Fibroblast of skin of right quadriceps (primary cell): ENCODE measurements at regions not wholly inside any gene's neighbourhood (a gene's known extent, or its start where the extent isn't known, plus 50 kb on each side); places are given as distances from the start of the nearest gene placed in this dataset.

Source experiments
- DNase-seq: peaks from one replicate; pipeline ENCODE4 v3.0.0-alpha.2; 2013

- no peak for DNase-seq
Measured at GRCh38 chr2:104736026-104736425, 117.9 kb upstream of the POU3F3 start.

DNA sequence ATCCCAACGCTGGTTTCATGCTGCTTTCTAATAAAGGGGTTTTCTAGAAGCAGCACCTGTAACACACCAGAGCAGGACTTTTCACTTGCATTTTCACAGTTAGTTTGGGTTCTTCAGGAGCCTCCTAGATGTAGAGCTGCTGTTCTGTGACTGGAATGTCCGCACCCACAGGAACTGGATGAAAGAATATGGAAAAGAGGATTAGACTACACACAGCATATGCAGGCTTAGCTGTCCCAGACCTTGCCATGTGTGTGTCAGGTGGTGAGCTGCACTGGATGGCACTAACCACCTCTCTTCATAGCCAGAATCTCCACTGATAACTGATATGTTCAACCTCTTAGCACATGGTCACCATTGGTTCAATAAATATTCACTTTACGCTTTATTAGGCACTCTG lies 112.1 kb upstream of the POU3F3 start:
- no peak for DNase-seq

DNA sequence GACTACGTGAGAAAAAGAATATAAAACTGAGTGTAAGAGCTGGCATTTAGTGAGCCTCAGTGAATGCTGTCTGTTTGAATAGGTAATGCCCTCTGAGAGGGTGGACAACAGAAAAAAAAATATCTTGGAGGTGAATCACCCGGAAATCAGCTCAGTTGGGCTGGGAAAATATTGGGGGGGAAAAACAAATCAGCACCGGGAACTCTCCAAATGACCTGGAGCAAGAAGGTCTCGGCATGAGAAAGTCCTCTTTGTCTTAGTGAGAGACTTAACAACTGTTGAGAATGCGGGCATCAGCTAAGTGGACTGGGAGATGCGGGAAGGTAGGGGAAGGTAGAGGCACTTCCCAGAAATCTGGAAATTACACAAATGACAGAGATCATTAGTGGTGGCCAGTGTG lies 109.4 kb upstream of the POU3F3 start:
- DNase-seq = no peak

DNA sequence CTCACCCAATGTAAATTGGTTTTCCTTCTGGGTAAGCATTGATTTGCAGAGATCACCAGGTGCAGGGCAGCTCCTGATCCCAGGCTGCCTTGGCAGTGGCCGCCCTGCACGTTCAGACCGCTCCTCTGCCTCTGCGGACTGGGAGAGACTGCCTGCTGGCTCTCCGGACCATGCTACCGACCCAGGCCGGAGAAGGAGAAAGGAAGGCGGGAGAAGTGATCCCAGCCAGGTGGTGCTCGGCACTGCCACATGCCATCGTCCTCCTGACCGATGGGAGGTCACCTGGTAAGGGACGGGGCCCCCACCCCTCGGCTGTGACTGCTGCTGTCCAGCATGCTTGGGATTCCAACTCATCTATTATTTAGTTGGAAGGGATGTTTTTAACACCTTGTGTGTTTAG lies 108.1 kb upstream of the POU3F3 start:
- DNase-seq = no peak

DNA sequence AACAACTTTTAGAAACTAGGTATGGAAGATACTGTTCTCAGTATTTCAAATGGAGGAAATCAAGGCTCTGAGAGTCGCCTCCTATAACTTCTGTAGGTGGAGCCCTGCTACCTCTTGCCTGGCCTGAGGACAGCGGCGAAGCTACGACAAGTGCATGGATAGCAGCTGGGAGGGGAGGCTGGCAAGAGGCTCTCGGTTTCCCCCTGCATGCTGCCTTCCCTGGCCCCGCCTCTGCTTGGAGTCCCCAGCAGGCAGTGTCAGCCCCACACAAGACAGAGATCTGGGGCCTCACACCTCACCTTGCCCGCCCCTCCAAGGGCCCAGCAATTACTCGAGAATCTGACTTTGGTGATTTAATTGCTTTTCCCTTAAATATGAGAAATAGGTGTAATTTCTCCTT lies 107.6 kb upstream of the POU3F3 start:
- no peak for DNase-seq

- DNase-seq = no peak
Measured at GRCh38 chr2:104746858-104747257, 107.1 kb upstream of the POU3F3 start.

- no peak for DNase-seq
Measured at GRCh38 chr2:104749856-104750460, 104.0 kb upstream of the POU3F3 start.

DNA sequence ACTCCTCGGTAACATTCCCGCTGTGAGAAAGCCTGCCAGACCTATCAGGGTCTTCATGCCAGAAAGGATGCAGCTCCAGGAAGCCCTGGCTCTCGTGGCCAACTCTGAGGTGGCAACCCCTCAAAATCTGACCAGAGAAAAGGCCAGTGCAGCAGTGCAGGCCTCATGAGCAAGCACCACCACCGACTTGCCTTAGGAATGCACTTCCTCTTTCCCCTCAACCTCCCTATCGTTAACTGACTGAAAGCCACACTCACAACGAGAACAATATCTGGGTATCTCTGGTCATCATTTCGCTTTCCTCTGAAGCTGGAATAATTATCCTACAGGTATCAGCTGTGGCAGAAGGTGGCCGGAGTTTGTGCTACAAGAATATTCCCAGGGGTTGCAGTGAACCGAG lies 101.4 kb upstream of the POU3F3 start:
- DNase-seq = no peak

- DNase-seq = no peak
Measured at GRCh38 chr2:104755026-104755878, 98.7 kb upstream of the POU3F3 start.

DNA sequence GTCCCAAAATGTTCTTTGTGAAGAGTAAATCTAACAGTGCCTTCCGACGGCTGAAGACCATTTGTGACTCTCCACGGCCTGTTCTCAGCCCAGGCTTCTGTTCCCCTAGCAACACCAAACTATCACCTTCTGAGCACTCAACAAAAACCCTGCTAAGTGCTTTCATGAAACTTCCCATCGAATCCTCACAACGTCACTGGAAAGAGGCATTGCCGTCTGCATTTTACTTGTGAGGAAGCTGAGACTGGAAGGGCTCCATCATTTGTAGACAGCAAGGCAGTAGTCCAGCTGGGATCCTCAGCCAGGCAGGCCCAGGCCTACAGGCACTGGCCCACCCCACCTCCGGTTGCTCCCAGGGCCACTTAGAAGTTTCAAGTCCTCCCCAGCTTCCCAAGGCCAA lies 97.8 kb upstream of the POU3F3 start:
- no peak for DNase-seq

DNA sequence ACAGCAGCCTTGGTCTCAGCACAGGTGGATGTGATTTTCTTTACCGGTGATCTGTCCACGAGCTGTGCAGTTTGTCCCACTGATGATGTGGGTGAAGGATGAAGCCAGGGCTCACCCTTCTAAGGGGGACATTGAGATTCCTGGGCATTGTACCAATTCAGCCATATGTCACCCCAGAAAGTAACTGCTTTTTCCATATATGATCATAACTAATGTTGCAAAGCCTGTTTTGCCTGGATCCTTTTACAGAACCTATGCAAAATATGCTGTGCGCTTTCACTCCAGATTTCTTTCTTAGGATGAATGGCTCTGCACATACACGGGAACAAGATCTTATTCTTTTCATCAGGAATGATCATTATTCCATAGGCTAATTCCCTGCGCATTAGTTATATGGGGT lies 96.9 kb upstream of the POU3F3 start:
- no peak for DNase-seq

- DNase-seq = peak; percentile 28
Measured at GRCh38 chr2:104758199-104758620, 95.7 kb upstream of the POU3F3 start.

DNA sequence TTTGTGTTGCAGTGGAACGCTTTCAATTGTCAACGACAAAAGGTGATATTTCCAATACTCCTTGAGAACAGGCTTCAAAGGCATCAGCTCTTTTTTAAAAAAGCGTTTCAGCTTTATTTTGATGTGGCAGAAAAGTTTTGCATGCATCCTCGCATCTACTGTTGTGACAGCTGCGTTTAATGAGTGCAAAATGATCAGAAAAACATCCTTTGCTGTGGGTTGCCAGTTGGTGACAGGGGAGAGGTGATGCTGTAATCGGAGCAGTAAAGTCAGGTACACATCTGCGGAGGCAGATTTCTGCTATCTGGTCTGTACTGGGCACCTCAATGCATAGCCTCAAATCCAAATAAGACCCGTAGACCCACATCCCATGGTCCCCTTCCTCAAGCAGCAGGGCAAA lies 91.9 kb upstream of the POU3F3 start:
- no peak for DNase-seq

DNA sequence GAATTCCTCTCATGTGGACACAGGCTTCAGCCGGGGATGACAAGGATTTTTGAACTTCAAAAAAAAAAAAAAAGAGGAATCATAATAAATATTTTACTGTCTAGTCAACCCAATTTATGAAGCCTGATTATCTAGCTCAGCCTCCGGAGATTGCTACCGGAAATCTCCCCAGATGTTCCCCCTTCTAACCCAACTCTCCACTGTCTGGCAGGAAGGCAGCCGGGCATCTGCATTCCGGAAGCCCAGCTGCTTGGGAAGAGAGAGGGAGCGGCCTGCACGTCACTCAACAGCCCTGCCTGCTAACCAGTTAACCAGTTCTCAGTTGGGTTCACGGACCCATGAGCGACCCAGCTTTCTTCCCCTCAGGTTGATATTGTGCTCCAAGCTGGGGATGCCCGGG lies 87.2 kb upstream of the POU3F3 start:
- peak; percentile 55 for DNase-seq

GRCh38 chr2:104768694-104769093 lies 85.2 kb upstream of the POU3F3 start:
- DNase-seq = peak; percentile 55

- peak; percentile 77 for DNase-seq
Measured at GRCh38 chr2:104769096-104769495, 84.8 kb upstream of the POU3F3 start.

DNA sequence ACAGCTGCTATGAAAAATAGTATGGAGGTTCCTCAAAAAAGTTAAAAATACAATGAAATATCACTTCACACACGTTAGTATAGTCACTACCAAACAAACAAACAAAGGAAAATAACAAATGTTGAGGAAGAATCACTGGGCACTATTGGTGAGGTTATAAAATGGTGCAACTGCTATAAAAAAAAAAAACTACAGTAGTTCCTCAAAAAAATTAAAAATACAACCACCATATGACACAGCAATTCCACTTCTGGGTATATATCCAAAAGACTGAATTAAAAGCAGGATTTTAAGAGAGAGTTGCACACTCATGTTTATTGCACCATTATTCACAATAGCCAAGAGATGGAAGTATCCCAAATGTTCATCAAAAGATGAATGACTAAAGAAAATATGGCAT lies 80.9 kb upstream of the POU3F3 start:
- no peak for DNase-seq

DNA sequence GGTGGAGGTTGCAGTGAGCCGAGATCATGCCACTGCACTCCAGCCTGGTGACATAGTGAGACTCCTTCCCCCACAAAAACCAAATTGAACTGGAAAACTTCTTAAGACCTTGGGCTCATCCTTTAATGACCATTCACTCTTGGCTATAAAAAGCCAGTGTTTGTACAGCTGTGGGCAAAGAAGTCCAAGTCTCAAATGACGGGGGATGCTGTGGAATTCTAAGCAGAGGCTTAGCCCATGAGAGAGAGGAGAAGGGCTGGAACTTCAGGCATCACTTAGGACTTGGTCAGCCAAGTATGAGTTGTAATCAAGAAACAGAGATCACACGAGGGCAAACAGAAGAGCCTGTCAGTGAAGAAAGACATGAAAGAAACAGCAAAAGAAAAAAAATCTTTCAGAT lies 79.3 kb upstream of the POU3F3 start:
- no peak for DNase-seq

DNA sequence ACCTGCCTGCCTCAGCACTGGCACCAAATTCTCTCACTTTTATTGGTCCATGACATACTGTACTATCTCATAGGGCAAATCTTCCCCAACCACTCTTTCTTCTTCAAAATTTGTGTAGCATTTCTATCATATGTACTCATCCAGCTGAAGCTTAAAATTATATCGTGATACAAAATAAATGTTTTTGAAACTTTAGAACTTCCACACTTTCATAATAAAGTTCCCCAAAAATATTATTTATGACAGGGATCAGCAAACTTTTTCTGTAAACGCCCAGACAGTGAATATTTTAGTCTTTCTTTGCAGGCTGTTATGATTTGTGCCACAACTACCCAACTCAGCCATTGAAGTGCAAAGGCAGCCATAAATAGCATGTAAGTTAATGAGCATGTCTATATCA lies 76.2 kb upstream of the POU3F3 start:
- no peak for DNase-seq

DNA sequence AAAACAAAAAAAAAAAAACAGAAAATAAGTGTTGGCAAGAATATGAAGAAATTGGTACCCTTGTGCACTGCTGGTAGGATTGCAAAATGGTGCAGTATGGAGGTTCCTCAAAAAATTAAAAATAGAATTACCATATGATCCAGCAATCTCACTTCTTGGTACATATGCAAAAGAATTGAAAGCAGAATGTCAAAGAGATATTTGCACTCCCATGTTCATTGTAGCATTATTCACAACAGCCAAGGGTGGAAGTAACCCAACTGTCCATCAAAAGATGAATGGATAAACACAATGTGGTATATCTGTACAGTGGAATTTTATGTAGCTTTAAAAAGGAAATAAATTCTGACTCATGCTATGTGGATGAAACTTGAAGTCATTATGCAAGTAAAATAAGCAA lies 72.8 kb upstream of the POU3F3 start:
- DNase-seq = no peak

GRCh38 chr2:104784264-104784663 lies 69.7 kb upstream of the POU3F3 start:
- no peak for DNase-seq

DNA sequence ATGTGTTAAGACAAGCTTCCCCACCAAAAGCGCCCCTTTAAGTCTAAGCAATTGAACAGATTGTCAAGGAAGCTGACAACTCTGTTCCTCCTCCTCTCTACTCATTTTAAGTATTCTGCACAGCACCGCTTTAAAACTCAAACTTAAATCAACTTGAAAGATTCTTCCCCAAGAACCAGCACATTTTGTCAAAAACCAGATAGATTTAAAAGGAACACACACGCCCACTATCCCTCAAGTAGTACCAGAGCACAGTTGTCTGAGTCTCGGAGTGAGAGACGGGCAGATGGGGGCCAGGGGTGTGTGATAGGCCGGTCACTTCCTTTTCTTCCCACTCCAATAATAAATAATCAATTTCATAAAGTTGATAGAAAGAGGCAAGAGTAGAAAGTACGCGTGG lies 67.7 kb upstream of the POU3F3 start:
- no peak for DNase-seq

DNA sequence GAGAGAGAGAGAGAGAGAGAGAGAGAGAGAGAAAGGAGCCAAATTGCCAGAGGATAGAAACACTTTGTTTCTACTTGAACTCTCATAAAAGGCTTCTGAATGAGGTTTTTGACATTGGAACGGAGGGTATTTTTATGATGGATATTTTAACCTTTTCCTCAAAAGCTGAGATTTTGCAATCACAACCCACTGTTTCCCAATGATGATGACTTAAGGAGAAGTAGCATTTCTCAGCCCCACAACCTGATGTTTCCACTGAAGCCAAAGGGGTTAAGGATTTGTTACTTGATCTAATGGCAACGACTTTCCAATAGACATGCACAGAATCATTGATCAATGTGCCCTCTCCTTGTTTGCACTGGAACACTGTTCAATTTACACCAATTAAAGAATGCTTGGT lies 67.1 kb upstream of the POU3F3 start:
- DNase-seq = no peak

GRCh38 chr2:104787298-104788065 lies 66.4 kb upstream of the POU3F3 start:
- DNase-seq = no peak
